Nephron (organoid): ENCODE measurements at regions not wholly inside any gene's neighbourhood (a gene's known extent, or its start where the extent isn't known, plus 50 kb on each side); places are given as distances from the start of the nearest gene placed in this dataset.

Source experiments
- H3K27ac Mint-ChIP-seq, 3 experiments: 2 replicates each; pipeline ENCODE4 v1.8.0; 2020; ENCODE audit warnings: mixed read lengths in 3 of 3, mild to moderate bottlenecking in 2 of 3, moderate library complexity in 1 of 3
- H3K27me3 Mint-ChIP-seq: 2 replicates; pipeline ENCODE4 v1.8.0; 2021; ENCODE audit warnings: low read depth, mild to moderate bottlenecking, moderate library complexity, mixed read lengths
- H3K36me3 Mint-ChIP-seq: 2 replicates; pipeline ENCODE4 v1.8.0; 2020; ENCODE audit warnings: low read depth, mixed read lengths
- H3K4me1 Mint-ChIP-seq: 2 replicates; pipeline ENCODE4 v1.8.0; 2020; ENCODE audit warnings: mixed read lengths
- H3K4me3 Mint-ChIP-seq, 3 experiments: 2 replicates each; pipeline ENCODE4 v1.8.0; 2020; ENCODE audit warnings: mild to moderate bottlenecking in 3 of 3, mixed read lengths in 3 of 3, moderate library complexity in 2 of 3
- H3K9me3 Mint-ChIP-seq: 2 replicates; pipeline ENCODE4 v1.8.0; 2020; ENCODE audit warnings: mixed read lengths
- CTCF ChIP-seq, 3 experiments: fragments of 200-600 bp; sonication (generic); IDR thresholded peaks; one replicate each; pipeline ENCODE4 v1.5.0; 2021; ENCODE audit warnings: antibody characterized with exemption in 3 of 3; ENCODE audit not compliant: unreplicated experiment in 3 of 3

DNA sequence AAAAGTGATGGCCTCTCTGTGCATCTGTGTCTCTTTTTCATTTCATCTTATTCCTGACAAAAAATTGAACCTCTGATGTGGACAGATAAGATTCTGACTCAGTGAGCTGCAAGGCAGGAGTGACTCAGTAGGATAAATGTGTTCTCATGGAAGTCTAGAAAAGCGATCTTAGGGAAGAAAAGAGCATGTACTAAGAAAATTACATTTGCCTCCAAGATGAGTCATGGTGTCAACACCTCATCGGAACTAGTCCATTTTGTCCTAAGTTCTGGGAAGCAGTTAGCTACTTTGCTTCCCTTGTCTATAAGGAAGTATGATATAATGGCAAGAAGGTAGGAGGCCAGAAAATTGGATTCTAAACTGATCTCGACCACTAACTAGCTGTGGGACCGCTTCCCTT lies 83.5 kb upstream of the AFF2 start:
- no peaks in the 10 kb centered on the region for H3K4me1 Mint-ChIP-seq
- H3K4me3 Mint-ChIP-seq: no peak overlapping the region
- H3K9me3 Mint-ChIP-seq: peaks cover 5% of the 10 kb centered on the region
- H3K27me3 Mint-ChIP-seq: no peaks in the 10 kb centered on the region
- H3K27ac Mint-ChIP-seq: no peak overlapping the region
- H3K36me3 Mint-ChIP-seq: no peaks in the 10 kb centered on the region
- TF ChIP-seq CTCF (IDR thresholded peaks at IDR 0.05; ENCODE audit: unreplicated experiment in 3 of 3): no peak

- Mint-ChIP-seq H3K9me3 (peaks cover 5% of the 10 kb centered on the region), H3K4me1 (no peaks in the 10 kb centered on the region), H3K27ac (no peak overlapping the region), H3K27me3 (no peaks in the 10 kb centered on the region), H3K4me3 (no peak overlapping the region), H3K36me3 (no peaks in the 10 kb centered on the region)
- TF ChIP-seq CTCF (IDR thresholded peaks at IDR 0.05; ENCODE audit: unreplicated experiment in 3 of 3): no peak
Observed at GRCh38 chrX:148417934-148418333, 82.5 kb upstream of the AFF2 start.

- Mint-ChIP-seq H3K27me3 (no peaks in the 10 kb centered on the region), H3K4me1 (no peaks in the 10 kb centered on the region), H3K4me3 (no peak overlapping the region), H3K9me3 (peaks cover 5% of the 10 kb centered on the region), H3K36me3 (no peaks in the 10 kb centered on the region), H3K27ac (no peak overlapping the region)
- no peak for TF ChIP-seq CTCF (IDR thresholded peaks at IDR 0.05; ENCODE audit: unreplicated experiment in 3 of 3)
Observed at GRCh38 chrX:148422526-148422925, 77.9 kb upstream of the AFF2 start.

DNA sequence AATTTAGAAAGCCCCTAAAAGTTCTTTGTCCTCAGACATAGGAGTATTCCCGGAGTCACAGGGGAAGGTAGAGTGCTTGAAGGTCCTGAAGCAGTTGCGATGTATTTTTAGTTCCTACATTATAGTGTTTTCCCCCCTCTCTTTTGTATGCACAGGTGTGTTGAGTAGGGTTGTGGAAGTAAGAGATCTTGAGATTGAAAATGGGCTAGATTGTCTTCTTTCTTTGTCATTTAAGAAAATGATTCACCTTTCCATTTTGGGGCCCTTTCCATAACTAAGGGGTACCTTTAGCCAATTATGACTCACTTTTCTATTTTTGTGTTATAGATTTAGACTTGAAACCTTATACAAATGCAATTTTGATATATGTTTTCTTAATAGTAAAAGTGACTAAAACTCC lies 75.8 kb upstream of the AFF2 start:
- Mint-ChIP-seq H3K27ac (no peak overlapping the region), H3K4me1 (no peaks in the 10 kb centered on the region)
- no peak for TF ChIP-seq CTCF (IDR thresholded peaks at IDR 0.05; ENCODE audit: unreplicated experiment in 3 of 3)

GRCh38 chrX:148426467-148426866 lies 74.0 kb upstream of the AFF2 start:
- TF ChIP-seq CTCF (IDR thresholded peaks at IDR 0.05; ENCODE audit: unreplicated experiment in 3 of 3): no peak
- Mint-ChIP-seq H3K9me3 (peaks cover 3% of the 10 kb centered on the region), H3K27ac (no peak overlapping the region), H3K36me3 (no peaks in the 10 kb centered on the region), H3K4me3 (no peak overlapping the region), H3K4me1 (no peaks in the 10 kb centered on the region), H3K27me3 (no peaks in the 10 kb centered on the region)

More for the DNA sequence above, 75.8 kb upstream of the AFF2 start:
- H3K36me3 Mint-ChIP-seq: no peaks in the 10 kb centered on the region
- no peaks in the 10 kb centered on the region for H3K9me3 Mint-ChIP-seq
- no peak overlapping the region for H3K4me3 Mint-ChIP-seq
- no peaks in the 10 kb centered on the region for H3K27me3 Mint-ChIP-seq

DNA sequence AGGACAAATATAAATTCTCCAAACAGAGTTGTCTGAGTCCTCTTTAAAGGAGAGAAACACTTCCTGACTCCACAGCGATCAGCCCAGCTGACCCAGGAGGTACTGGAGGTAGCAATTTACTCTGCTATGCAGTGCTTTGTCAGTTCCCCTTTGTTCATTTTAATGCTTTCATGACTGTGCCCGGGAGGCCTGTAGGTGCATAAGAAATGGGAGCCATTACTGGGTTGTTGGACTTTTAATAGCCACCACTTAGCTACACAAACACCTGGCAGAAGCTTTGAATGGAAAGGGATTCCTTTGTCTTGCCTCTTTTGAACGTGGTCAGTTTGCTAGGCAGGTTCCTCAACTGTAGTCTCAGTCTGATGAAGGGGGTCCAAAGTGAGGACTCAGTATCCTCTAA lies 59.0 kb upstream of the AFF2 start:
- Mint-ChIP-seq H3K4me1 (no peaks in the 10 kb centered on the region), H3K9me3 (peaks cover 7% of the 10 kb centered on the region), H3K27ac (no peak overlapping the region), H3K27me3 (no peaks in the 10 kb centered on the region), H3K4me3 (no peak overlapping the region), H3K36me3 (no peaks in the 10 kb centered on the region)
- no peak for TF ChIP-seq CTCF (IDR thresholded peaks at IDR 0.05; ENCODE audit: unreplicated experiment in 3 of 3)
